Adrenal gland (tissue), 5 donors: ENCODE measurements at regions not wholly inside any gene's neighbourhood (a gene's known extent, or its start where the extent isn't known, plus 50 kb on each side); places are given as distances from the start of the nearest gene placed in this dataset.

Source experiments
- CTCF ChIP-seq, 6 experiments: fragments of 450-650 bp in 4 of 6; fragments of 200-600 bp in 2 of 6; sonication (generic) in 1 of 6; IDR thresholded peaks; 1 replicate in 5 of 6; 2 replicates in 1 of 6; pipeline versions ENCODE4 v1.5.1 to v1.8.0; 2016 to 2021; ENCODE audit warnings: antibody characterized with exemption in 6 of 6, mild to moderate bottlenecking in 2 of 6, moderate library complexity in 1 of 6
- POLR2A ChIP-seq, 2 donors: fragments of 450-650 bp; IDR thresholded peaks; one replicate each; pipeline ENCODE4 v1.6.1; 2017; ENCODE audit warnings: antibody characterized with exemption in 2 of 2, mild to moderate bottlenecking in 2 of 2, moderate library complexity in 1 of 2
- donor health status: DM: no; HTN: no; CAD: no.

GRCh38 chr15:81740416-81740815 is 305.4 kb downstream of the MEX3B start:
- TF ChIP-seq CTCF (IDR thresholded peaks at IDR 0.05) (no peak), POLR2A (IDR thresholded peaks at IDR 0.05) (no peak)
